GM12891 (cell line): ENCODE measurements at regions not wholly inside any gene's neighbourhood (a gene's known extent, or its start where the extent isn't known, plus 50 kb on each side); places are given as distances from the start of the nearest gene placed in this dataset.

Source experiments
- DNase-seq: peaks from one replicate; pipeline ENCODE4 v3.0.0; 2011; ENCODE audit warnings: low spot score; ENCODE audit not compliant: insufficient read length
- FAIRE-seq: peaks from 2 replicates; lab custom pipeline; 2011; peaks lifted over from hg19 to GRCh38; lab: Jason Lieb, UNC
- PAX5 ChIP-seq: IDR thresholded peaks from 2 replicates; pipeline ENCODE4 v1.6.1; 2011; ENCODE audit warnings: low read length, moderate library complexity, mild to moderate bottlenecking; ENCODE audit not compliant: insufficient read depth, severe bottlenecking
- POLR2A ChIP-seq: IDR thresholded peaks from 2 replicates; pipeline ENCODE4 v1.6.1; 2011; ENCODE audit warnings: low read depth, low read length, control low read depth
- POLR2AphosphoS5 ChIP-seq: IDR thresholded peaks from 2 replicates; pipeline ENCODE4 v1.6.1; 2011; ENCODE audit warnings: low read depth, low read length, control low read depth
- POU2F2 ChIP-seq: IDR thresholded peaks from 2 replicates; pipeline ENCODE4 v1.6.1; 2011; ENCODE audit warnings: low read depth, mild to moderate bottlenecking, control low read depth, low read length, moderate library complexity
- SPI1 ChIP-seq: IDR thresholded peaks from 2 replicates; pipeline ENCODE4 v1.6.1; 2011; ENCODE audit warnings: low read depth, low read length, control low read depth
- TAF1 ChIP-seq: IDR thresholded peaks from 2 replicates; pipeline ENCODE4 v1.6.1; 2011; ENCODE audit warnings: low read depth, low read length, control low read depth

- FAIRE-seq (no peak), DNase-seq (no peak)
- TF ChIP-seq PAX5 (no peak), SPI1 (no peak), POU2F2 (no peak), POLR2A (no peak), POLR2AphosphoS5 (no peak), TAF1 (no peak)
Observed at GRCh38 chr13:80572308-80572922, 231.5 kb upstream of the SPRY2 start.

DNA sequence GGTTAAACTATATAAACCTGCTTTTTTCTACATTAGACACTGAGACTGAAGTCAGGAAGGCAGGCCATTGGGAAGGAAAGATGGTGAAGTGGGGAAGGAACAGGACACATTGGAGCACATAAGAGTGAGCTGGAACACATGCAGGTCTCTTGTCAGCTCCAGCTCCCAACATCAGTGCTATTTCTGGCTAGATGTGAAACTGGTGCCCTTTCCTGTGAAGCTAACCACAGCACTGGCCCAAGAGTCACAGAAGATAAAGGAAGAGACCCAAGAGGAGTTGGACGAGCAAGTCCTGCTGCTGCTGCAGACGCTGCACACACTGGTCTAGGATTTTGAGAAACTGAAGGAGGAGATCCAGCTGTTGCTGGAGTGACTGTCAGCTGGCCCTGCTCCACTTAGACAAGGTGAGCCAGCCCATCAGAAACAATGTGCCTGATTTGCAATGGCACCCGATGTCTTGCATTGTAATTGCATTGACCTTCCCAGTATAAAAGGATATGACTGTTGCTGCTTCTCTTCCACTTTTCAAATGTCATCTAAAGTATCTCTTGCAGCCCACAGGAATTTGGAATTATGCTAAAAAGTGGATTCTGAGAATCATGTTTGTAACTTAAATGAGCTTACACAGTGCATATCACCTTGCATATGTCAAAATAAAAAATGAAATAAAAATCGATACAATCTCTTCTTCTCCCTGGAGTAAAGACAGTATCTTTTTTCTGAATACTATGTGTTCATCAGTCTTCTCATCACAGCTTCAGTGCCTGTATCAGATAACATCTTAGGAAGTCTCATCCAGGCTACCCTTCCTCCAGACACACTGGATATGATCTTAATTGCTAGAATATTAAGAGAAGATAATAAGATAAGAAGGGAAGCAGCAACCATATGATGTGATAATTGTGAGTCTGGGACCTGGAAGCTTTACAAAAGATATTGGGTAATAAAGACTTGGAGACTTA is 230.7 kb upstream of the SPRY2 start:
- no peak for TF ChIP-seq PAX5
- TF ChIP-seq TAF1 = no peak
- TF ChIP-seq POLR2AphosphoS5 = no peak
- TF ChIP-seq POU2F2 = no peak
- TF ChIP-seq POLR2A = no peak
- TF ChIP-seq SPI1 = no peak
- no peak for FAIRE-seq

DNA sequence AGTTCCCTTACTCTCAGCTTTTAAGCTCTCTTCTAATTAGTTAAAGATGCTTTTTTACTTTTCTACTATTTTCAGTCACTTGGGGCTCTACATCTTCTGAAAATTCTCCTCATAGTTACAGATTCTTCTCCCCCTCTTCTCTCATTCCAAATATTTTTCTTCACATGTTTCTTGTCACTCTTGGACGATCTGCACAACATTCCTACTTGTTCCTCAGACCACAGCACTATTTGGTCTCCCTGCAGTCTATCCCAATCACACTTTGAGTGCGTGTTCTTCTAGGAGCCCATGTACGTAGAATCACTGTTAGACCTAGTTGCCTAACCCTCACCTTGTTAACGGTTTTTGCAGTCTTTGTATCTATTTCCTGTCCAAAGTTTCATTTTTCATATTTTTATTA is 222.5 kb upstream of the SPRY2 start:
- DNase-seq (no peak), FAIRE-seq (no peak)
- TF ChIP-seq TAF1 = no peak
- no peak for TF ChIP-seq POLR2AphosphoS5
- no peak for TF ChIP-seq PAX5
- TF ChIP-seq SPI1 = no peak
- no peak for TF ChIP-seq POU2F2
- TF ChIP-seq POLR2A = no peak

More for the DNA sequence above, 230.7 kb upstream of the SPRY2 start:
- no peak for DNase-seq

DNA sequence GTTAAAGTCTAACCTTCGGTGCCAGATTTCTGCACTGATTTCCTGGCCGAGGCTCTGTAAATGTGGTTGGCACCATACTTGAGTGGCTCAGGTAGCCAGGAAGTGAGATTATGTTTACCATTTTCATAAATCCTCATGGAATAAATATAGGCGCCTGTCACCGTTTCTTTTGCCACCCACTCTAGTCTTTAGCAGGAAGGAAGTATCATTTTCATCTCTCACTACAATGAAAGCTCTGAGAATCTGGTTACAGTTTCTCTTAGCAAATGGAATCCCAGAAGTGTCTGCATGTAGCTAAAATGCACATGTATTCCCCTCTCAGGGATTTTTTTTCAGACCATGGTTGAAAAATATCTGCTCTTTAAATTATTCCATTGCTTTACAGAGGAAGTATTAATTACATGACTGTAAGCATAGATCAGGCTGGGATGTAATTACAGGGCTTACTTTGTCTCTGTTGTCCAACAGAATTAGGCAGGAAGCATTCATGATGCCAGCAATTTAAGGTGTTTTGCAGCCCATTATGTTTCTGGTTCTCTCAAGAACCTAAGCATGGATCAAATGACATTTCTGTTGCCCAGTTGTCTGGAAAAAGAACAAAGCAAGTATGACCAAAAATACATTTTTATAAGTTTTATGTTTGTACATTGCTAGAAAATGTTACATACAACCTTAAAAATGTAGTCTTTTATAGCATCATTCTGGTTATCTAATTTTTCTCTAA is 221.7 kb upstream of the SPRY2 start:
- FAIRE-seq = no peak
- TF ChIP-seq POLR2A = no peak
- no peak for TF ChIP-seq POLR2AphosphoS5
- TF ChIP-seq SPI1 = no peak
- no peak for TF ChIP-seq TAF1
- no peak for TF ChIP-seq PAX5
- no peak for TF ChIP-seq POU2F2

GRCh38 chr13:80560609-80561008 is 219.7 kb upstream of the SPRY2 start:
- DNase-seq (no peak), FAIRE-seq (no peak)
- TF ChIP-seq POLR2AphosphoS5 (no peak), SPI1 (no peak)

More for the DNA sequence above, 221.7 kb upstream of the SPRY2 start:
- no peak for DNase-seq

DNA sequence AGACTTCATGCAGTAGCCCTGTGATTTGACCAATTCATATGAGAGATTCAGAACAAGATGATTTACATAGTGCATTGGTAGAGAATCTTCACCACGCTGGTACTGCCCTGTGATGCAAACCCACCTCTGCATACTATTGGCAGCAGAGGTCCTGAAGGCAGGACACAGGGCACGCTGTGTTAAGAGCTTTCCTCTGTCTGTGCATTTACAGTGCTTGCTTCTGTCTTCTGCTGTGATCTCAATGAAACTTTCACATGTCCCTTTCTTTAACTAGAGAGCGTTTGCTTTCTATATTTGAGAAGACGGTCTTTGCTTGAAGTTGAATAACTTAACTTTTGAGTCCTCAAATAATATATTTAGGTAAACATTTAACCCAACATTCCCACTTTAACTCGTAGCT is 219.0 kb upstream of the SPRY2 start:
- DNase-seq = no peak
- TF ChIP-seq POLR2AphosphoS5 (no peak), POU2F2 (no peak)
- FAIRE-seq = no peak

- TF ChIP-seq TAF1 (no peak), POU2F2 (no peak), POLR2AphosphoS5 (no peak), POLR2A (no peak), SPI1 (no peak), PAX5 (no peak)
- no peak for DNase-seq
- FAIRE-seq = no peak
Observed at GRCh38 chr13:80558074-80558473, 217.1 kb upstream of the SPRY2 start.

DNA sequence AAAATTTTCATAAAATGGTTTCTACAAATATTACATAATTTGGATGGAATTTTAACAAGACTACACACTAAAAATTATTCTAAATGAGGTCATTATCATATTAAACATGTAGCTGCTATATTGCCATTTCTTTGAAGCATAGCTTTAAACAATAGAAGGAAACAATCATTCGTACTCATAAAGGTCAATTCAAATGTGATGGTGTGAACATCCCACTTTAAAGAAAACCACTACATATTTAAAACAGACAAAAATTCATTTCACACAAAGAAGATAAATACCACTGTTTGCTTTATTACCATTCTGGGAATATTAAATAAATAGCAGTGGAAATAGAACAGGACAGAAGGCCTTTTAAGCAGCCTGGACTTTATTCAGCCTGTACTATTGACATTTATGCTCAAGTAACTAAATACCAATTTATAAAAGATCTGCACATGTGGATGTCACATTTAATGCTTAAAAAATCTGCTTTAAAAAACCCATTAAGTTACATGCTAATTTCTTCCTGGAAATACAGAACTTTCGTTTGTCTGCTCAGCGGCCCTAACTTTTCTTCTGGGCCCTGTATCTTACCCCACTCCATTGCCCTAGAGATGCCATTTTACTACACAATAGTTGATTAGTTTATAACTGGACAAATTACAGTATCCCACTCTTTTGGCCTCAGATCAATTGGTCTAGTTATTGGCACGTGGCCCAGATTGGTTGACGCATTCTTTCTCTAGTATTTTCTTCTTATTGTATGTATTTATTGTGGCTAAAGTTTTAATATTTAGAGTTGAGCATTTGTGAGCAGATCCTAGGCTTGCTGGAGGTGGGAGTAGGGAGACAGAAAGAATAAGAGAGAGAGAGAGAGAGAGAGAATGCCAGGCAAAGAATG is 215.1 kb upstream of the SPRY2 start:
- no peak for FAIRE-seq
- TF ChIP-seq PAX5 = no peak
- TF ChIP-seq SPI1 = no peak
- TF ChIP-seq POLR2AphosphoS5 = no peak
- TF ChIP-seq POLR2A = no peak
- no peak for DNase-seq
